RWPE1 (cell line): ENCODE measurements at regions not wholly inside any gene's neighbourhood (a gene's known extent, or its start where the extent isn't known, plus 50 kb on each side); places are given as distances from the start of the nearest gene placed in this dataset.

Source experiments
- CTCF ChIA-PET: fragments of 350-600 bp; sonication (Branson Sonifier 250); formaldehyde crosslinking; extraction: SDS; loops from one replicate; lab custom pipeline; 2021; lab: Yijun Ruan, JAX
- POLR2A ChIA-PET: fragments of 400-600 bp; formaldehyde crosslinking; extraction: SDS; loops from one replicate; lab custom pipeline; 2020; ENCODE audit warnings: antibody characterized with exemption; ENCODE audit not compliant: low non-redundant PET; lab: Yijun Ruan, JAX
- DNase-seq: peaks from one replicate; pipeline ENCODE4 v3.0.0; 2012; ENCODE audit warnings: low spot score
- H3K27ac ChIP-seq: fragments of 450-650 bp; 2 replicates; pipeline ENCODE4 v1.5.1; 2017
- TF ChIP-seq, protein P1 (sequence below): fragments of 450-650 bp; conservative IDR thresholded peaks from 2 replicates; pipeline ENCODE4 v1.5.1; 2017; ENCODE audit warnings: low read depth, mild to moderate bottlenecking

DNA sequence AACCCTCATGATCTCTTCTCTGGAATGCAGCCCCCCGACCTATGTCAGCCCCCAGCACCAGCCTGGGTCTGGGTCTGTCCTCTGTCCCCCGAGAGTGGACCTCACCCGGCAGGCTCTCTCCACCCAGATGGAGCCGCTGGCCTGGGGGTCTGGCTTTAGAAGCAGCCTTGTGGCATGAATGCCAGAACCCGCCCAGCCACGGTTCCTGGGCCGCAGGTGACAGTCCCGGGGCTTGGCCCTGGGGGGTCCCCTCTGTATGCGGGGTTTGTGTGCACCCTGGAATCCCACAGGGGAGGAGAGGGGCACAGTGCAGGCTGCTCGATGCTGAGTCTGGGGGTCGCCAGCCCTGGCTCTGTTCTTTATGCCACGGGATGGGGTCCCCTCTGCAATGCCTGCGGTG, 96.0 kb upstream of the ACTRT2 start:
- H3K27ac ChIP-seq = no peak overlapping the region
- TF ChIP-seq, protein P1, sequence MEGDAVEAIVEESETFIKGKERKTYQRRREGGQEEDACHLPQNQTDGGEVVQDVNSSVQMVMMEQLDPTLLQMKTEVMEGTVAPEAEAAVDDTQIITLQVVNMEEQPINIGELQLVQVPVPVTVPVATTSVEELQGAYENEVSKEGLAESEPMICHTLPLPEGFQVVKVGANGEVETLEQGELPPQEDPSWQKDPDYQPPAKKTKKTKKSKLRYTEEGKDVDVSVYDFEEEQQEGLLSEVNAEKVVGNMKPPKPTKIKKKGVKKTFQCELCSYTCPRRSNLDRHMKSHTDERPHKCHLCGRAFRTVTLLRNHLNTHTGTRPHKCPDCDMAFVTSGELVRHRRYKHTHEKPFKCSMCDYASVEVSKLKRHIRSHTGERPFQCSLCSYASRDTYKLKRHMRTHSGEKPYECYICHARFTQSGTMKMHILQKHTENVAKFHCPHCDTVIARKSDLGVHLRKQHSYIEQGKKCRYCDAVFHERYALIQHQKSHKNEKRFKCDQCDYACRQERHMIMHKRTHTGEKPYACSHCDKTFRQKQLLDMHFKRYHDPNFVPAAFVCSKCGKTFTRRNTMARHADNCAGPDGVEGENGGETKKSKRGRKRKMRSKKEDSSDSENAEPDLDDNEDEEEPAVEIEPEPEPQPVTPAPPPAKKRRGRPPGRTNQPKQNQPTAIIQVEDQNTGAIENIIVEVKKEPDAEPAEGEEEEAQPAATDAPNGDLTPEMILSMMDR = no peak
- no peak for DNase-seq
- ChIA-PET POLR2A (no interaction called here), CTCF (no interaction called here)

DNA sequence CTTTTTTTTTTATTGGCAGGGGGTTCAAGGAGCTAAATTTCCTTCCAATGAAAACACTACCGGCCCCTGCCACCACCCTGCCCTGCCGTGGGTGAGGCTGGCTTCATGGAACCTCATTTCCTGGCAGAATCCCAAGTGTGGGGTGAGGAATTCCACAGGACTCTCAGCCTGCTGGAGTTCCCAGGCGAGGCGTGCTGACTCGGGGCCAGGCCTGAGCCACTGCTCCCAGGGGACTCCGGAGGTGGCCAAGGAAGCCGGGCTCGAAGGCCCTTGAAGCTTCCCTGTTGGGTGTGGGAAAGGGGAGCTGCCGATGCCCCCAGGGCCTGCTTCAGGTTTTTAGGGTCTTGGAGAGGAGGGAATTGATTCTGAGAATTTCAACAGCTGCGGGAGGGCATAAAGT, 95.3 kb upstream of the ACTRT2 start:
- no peak for DNase-seq
- ChIA-PET CTCF (no interaction called here), POLR2A (no interaction called here)
- TF ChIP-seq, protein P1 = no peak
- no peak overlapping the region for H3K27ac ChIP-seq

DNA sequence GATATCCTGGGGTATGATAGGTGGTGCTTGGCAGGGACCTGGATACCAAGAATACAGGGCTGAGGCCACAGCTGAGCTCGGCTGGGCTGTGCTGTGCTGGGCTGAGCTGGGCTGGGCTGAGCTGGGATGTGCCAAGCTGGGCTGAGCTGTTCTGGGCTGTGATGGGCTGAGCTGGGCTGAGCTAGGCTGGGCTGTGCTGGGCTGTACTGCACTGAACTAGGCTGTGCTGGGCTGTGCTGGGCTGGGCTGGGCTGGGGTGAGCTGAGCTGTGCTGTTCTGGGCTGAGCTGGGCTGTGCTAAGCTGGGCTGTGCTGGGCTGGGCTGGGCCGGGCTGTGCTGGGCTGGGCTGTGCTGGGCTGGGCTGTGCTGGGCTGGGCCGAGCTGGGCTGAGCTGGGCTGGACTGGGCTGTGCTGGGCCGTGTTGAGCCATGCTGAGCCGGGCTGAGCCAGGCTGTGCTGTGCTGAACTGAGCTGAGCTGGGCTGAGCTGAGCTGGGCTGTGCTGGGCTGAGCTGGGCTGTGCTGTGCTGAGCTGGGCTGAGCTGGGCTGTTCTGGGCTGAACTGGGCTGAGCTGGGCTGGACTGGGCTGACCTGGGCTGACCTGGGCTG, 94.7 kb upstream of the ACTRT2 start:
- ChIA-PET CTCF (no interaction called here), POLR2A (no interaction called here)
- DNase-seq = no peak
- TF ChIP-seq, protein P1 = no peak
- H3K27ac ChIP-seq = no peak overlapping the region

DNA sequence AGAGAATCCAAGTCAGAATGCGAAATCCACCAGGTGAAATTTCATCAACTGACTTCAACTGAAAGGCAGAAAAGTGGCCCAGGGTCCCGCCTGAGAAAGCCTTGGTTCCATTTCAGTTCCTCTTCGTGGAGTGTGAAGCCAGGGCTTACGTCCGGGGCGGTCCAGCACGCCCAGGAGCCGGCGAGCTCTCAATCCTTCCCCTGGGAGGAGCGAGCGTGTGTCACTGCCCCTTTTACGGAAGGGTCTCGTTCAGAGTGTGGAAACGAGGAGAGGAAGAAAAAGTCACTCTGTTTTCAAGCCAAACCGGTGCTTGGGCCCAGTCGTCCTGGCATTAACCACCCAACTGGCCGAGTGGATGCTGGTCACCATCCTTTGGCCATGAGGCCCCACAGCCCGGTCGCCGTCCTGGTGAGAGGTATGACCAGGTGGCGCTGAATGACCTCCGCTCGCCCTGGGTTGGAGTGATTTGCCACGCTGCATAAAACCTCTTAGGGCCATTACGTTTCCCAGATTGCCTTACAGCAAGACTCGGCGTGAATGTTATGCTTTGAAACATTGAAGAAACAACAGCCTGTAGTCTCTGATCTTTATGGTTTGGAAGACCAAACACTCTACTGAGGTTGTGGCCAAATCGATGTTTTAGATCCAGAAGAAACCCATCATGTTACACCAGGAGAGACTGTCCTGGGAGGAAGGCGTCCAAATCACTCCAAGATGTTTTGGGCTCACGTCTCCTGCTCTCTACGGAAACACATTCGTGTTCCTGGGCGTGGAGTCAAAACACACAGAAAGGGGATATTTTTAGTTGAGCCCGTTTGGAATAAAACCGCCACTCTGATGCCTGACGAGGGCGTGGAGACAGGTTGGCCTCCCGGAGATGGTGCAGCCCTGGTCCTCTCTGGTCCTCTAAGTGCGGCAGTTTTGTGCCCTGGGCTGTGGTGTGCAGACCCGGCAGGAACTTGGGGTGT, 93.6 kb upstream of the ACTRT2 start:
- TF ChIP-seq, protein P1 = no peak
- H3K27ac ChIP-seq = no peak overlapping the region
- ChIA-PET CTCF (interaction anchor here (0.6 kb wide), 1 partner anchor 23 kb away, joined by 5 read pairs; no protein-coding TSS in a partner anchor), POLR2A (no interaction called here)
- DNase-seq = no peak

DNA sequence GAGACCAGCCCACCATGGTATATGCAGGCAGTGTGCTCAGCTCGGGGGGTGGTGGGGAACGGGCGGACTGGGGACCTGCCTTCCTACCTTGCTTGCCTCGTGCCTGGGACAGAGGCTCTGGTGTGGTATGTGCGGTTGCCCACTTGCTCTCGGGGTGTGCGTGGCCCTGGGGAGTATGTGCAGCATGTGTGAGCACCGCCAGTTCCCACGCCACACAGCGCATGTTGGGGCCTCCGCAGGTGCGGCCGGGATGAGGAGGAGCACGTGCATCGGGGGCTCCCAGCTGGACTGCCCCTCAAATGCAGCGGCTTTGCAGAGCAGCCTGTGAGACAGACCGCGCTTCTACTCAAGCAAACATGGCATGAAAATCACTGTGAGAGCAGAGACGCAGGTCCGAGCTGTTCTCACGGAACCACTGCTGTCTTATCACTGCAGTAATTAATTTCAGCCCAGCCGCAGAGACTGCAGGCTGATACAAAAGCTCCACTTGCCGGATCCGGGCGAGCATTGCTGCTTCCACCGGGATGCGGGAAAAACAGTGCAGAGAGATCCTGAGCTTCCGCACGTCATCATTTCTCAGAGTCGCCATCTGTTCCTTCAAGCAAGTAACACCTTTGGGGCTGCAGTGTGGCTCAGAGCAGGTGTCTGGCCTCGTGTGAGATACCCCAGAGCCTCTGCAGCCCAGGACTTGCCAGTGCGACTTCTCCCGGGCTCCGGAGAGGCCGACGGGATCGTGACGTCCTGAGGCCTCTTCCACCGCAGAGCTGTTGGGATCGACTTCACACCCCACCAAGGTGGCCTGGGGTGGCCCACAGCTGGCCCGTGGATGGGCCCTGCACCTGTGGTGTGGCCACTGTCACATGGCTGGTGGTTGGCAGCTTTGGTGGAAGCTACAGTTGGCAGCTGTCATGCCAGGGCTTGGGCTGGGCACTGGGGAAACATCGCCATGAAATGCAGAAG, 92.6 kb upstream of the ACTRT2 start:
- CTCF ChIA-PET = interaction anchor here (0.6 kb wide), 1 partner anchor 24 kb away, joined by 5 read pairs; no protein-coding TSS in a partner anchor
- TF ChIP-seq, protein P1 = no peak
- no peak overlapping the region for H3K27ac ChIP-seq
- DNase-seq = no peak
- POLR2A ChIA-PET = no interaction called here

DNA sequence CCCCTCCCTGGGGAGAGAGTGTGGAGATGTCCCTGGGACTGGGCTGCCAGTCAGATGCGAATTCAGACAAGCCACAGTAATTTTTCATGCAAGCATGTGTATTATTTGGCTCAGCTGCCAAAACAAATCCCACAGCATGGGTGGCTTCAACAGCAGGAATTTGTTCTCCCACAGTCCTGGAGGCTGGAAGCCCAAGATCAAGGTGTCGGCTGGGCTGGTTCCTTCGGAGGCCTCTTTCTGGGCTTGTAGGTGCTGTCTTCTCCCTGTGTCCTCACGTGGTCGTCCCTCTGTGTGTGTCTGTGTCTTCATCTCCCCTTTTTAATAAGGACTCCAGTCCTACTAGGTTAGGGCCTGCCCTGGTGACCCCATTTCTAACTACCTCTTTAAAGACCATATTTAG, 91.9 kb upstream of the ACTRT2 start:
- ChIA-PET POLR2A (no interaction called here), CTCF (no interaction called here)
- H3K27ac ChIP-seq = no peak overlapping the region
- no peak for DNase-seq
- TF ChIP-seq, protein P1 = no peak
